ENCODE measurements at regions not wholly inside any gene's neighbourhood (a gene's known extent, or its start where the extent isn't known, plus 50 kb on each side); places are given as distances from the start of the nearest gene placed in this dataset.

DNA sequence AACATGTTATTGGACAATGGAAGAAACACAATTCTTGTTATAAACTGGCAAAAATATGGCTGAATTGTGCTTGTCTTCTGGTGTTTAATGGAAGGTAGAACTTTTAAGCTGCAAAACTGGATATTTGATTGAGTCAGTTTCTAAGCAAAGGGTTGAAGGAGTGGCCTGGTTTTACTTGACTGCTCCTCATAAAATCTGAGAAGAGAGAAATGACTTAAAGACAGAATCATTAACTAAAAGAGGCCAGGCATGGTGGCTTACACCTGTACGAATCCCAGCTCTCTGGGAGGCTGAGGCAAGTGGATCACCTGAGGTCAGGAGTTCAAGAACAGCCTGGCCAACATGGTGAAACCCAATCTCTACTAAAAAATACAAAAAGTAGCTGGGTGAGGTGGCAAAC is 770.7 kb downstream of the CDH11 start:
- TF ChIP-seq POLR2AphosphoS5 (IDR thresholded peaks at IDR 0.05; ENCODE audit: borderline replicate concordance, low read depth, low read length) (no peak), EZH2 (IDR thresholded peaks at IDR 0.05) (no peak)

All from SK-N-MC (cell line).